HG03520 (cell line): ENCODE measurements at regions not wholly inside any gene's neighbourhood (a gene's known extent, or its start where the extent isn't known, plus 50 kb on each side); places are given as distances from the start of the nearest gene placed in this dataset.

Experiments used
- ATAC-seq: cut with Tn5 transposase; IDR thresholded peaks from one replicate; pipeline ENCODE4 v1.9.1; 2021; ENCODE audit warnings: mild to moderate bottlenecking, moderate library complexity; ENCODE audit not compliant: unreplicated experiment

DNA sequence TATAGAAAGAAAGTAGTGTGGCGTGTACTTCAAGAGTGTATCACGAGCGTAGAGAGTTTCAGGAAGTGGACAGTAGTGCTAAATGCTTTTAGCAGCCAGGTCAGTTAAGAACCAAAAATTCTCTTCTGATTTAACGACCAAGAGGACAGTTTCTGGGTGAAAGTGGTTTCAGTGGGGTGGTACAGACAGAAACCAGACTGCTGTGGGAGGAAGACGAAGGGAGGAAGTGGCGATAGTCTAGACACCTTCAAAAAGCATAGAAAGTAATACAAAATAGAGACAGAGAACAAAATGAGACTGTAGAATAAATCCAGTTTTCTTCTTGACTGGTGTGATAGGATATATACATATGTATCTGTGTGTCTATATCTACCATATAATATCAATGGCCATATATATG lies 93.5 kb downstream of the MBL2 start:
- ATAC-seq = no peak

DNA sequence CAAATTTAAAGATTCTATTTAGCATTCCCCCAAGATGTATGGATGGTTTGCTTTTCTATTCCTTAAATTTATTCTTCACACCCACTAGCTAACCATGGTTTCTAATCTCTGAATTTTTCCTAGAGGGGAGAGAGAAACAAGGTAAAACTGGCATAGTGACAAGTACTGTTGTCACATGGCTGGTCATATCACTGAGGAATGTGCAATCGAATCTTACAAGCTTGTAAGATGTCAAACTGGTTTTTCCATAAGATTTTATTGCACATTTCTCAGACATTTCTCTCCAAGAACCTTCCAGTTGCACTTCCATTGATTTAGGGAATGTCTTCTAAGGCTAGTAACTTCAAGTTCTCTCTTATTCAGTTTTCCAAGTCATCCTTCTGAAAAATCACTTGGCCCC lies 89.8 kb downstream of the MBL2 start:
- no peak for ATAC-seq

DNA sequence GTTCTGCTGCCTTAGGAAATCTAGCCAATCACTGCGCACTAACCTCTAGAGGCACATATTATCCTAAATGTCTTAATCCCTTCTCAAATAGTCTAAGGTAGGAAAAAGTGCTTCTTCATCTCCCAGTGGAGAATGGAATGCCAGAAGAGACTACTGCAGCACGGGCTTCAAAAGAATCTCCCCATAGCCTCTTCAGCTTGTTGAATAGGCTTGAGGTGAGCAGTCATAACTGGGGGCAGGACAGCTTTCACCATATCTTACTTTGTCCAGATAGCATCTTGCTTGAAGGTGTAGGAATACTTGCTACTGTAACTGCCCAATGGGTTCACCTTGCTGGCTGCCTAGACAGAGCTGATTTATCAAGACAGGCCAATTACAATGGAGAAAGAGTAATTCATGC lies 88.8 kb downstream of the MBL2 start:
- ATAC-seq = no peak

DNA sequence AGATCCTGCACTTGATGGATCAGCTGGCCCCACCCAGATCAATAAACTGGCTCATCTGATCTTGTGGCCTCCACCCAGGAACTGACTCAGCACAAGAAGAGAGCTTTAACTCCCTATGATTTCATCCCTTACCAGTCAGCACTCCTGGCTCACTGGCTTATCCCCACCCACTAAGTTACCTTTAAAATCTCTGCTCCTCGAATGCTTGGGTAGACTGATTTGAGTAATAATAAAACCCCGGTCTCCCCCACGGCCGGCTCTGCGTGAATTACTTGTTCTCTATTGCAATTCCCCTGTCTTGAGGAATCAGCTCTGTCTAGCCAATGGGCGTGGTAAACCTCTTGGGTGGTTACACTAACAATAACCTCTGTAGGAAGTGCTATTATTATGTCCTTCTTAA lies 83.7 kb downstream of the MBL2 start:
- no peak for ATAC-seq

DNA sequence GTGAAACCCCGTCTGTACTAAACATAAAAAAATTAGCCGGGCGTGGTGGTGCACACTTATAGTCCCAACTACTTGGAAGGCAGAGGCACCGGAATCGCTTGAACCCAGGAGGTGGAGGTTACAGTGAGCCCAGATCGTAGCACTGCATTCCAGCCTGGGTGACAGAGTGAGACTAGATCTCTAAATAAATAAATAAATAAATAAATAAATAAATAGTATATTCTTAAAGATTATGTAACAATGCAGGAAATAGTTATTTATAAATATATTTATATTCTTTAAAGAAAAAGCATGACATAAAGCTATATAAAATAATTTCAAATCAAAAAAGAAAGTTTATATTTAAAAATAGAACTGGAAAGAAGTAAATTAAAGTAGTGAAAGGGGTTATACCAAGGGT lies 76.4 kb downstream of the MBL2 start:
- no peak for ATAC-seq

DNA sequence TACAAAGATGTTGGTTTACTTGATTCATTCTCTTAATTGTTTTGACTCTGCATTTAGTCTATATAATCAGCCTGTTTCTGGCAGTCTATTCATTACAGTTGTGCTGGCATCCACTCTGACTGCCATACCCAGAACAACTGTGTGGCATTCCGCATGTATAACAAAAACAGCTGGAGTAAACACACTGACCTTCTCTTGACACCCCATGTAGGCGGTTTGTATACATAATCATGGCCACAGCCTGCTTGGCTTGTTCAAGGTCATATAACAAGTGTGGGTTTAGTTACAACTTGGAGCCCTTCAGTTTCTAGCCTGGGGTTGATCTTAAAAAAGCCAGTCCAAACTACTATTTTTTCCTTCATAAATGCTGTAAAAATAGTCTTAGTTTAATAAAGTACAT lies 70.9 kb downstream of the MBL2 start:
- no peak for ATAC-seq

DNA sequence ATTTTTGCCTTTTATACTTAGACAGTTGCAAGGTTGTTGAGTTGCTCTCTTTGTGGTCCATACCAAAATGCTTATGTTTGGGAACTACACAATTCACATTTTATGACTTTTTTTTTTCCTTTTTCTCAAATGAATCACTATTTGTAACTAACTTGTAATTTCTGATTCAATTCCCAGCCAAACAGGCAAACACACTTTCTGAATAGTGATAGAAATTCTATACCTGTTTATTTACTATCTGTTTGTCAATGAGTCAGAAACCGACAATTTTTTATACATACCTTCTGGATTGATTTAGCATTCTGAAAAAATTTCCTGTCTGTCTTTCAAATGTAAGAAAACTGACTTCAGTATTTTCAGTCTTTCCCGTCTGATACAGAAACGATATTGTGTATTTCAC lies 69.1 kb downstream of the MBL2 start:
- no peak for ATAC-seq

DNA sequence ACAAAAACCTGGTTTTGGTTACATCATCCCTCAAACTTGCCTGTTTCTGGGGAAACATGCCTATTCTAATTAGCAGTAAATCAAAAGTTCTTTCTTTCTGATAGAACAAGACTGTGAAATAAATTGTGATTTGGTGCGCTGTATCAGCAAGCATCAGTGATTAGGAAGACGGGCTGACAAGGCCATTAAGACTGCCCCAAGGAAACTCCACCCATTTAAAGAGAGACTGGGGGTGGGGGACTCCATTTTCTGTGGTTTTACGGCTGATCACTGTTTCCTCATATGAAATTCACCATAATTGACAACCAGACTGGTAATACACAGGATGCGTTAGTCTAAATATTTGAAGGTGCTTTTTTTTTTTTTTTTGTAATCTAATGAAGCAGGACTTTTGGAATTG lies 68.7 kb downstream of the MBL2 start:
- no peak for ATAC-seq

DNA sequence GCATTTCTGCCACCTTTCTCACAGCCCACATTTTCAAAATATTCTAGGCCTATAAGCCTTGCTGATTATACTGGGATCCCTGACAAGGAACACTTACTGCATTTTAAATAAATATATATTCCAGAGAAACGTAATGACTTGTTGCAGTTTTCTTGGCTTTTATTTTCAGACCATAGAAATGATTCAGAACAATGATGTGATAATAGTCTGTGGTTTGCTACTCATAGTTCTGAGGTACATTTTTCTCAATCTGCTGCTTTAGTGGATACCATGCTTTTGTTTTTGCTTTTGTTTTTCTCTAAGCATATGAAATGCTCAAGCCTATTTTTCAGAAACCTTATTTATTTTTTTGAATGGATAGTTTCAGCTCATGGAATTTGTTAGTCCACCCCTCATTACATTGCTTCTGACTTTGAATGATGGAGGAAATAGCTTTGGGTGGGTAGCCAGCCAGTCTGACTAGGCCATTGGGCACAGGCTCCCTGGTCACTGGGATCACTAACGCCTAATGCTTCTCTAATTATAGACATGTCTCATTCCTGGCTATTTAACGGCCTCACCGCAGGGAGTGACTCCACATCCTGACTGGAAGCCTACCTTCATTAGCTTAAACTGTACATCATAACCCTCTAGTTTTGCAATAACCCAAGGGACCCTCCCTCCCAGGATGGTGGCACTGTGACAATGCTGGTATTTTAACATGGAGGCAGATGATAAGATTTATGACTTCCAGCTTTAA lies 66.1 kb downstream of the MBL2 start:
- no peak for ATAC-seq
